ENCODE measurements at regions not wholly inside any gene's neighbourhood (a gene's known extent, or its start where the extent isn't known, plus 50 kb on each side); places are given as distances from the start of the nearest gene placed in this dataset.

- ATAC-seq (ENCODE audit: insufficient read depth, low FRiP score): no peak
Observed at GRCh38 chr20:60851826-60852704, 400.0 kb upstream of the CDH4 start.

GRCh38 chr20:60857708-60858107, 394.4 kb upstream of the CDH4 start:
- Histone ChIP-seq H3K36me3 (ENCODE audit: control insufficient read depth in 4 of 4, insufficient read depth in 4 of 4, low read length in 4 of 4) (no peaks in the 10 kb centered on the region), H3K27ac (ENCODE audit: low read depth in 1 of 2, low read length in 1 of 2) (no peak overlapping the region), H3K9me3 (ENCODE audit: control insufficient read depth in 4 of 4, insufficient read depth in 3 of 4, low read length in 3 of 4) (peaks cover 0 to 6% (median 4%) of the 10 kb centered on the region in 4 donors), H3K4me3 (no peak overlapping the region), H3K9ac (ENCODE audit: insufficient read depth in 1 of 2, low read length in 2 of 2) (no peak overlapping the region), H3K4me1 (ENCODE audit: control insufficient read depth in 5 of 5, insufficient read depth in 5 of 5, low read length in 5 of 5) (no peaks in the 10 kb centered on the region), H3K27me3 (ENCODE audit: control insufficient read depth in 3 of 3, insufficient read depth in 3 of 3, low read length in 2 of 3) (peaks cover 0 to 5% (median 0%) of the 10 kb centered on the region in 3 donors)
- no peak for ATAC-seq (ENCODE audit: insufficient read depth, low FRiP score)
- 66 to 81% methylated on average over 6 of the region's 6 CpGs for WGBS, 2 donors
- TF ChIP-seq, protein P1, sequence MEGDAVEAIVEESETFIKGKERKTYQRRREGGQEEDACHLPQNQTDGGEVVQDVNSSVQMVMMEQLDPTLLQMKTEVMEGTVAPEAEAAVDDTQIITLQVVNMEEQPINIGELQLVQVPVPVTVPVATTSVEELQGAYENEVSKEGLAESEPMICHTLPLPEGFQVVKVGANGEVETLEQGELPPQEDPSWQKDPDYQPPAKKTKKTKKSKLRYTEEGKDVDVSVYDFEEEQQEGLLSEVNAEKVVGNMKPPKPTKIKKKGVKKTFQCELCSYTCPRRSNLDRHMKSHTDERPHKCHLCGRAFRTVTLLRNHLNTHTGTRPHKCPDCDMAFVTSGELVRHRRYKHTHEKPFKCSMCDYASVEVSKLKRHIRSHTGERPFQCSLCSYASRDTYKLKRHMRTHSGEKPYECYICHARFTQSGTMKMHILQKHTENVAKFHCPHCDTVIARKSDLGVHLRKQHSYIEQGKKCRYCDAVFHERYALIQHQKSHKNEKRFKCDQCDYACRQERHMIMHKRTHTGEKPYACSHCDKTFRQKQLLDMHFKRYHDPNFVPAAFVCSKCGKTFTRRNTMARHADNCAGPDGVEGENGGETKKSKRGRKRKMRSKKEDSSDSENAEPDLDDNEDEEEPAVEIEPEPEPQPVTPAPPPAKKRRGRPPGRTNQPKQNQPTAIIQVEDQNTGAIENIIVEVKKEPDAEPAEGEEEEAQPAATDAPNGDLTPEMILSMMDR (IDR thresholded peaks at IDR 0.05; ENCODE audit: control extremely low read depth, extremely low read depth): no peak
- DNase-seq: peak in 1 of 3 donors; percentile 13

More at GRCh38 chr20:60851826-60852704, 400.0 kb upstream of the CDH4 start:
- TF ChIP-seq, protein P1 (IDR thresholded peaks at IDR 0.05; ENCODE audit: control extremely low read depth, extremely low read depth): no peak
- H3K27me3 ChIP-seq (ENCODE audit: control insufficient read depth in 3 of 3, insufficient read depth in 3 of 3, low read length in 2 of 3): peaks cover 0 to 5% (median 0%) of the 10 kb centered on the region in 3 donors
- no peak overlapping the region for H3K27ac ChIP-seq (ENCODE audit: low read depth in 1 of 2, low read length in 1 of 2)
- H3K4me1 ChIP-seq (ENCODE audit: control insufficient read depth in 5 of 5, insufficient read depth in 5 of 5, low read length in 5 of 5): no peaks in the 10 kb centered on the region
- DNase-seq: peak in 1 of 3 donors; percentile 25
- no peaks in the 10 kb centered on the region for H3K36me3 ChIP-seq (ENCODE audit: control insufficient read depth in 4 of 4, insufficient read depth in 4 of 4, low read length in 4 of 4)
- H3K4me3 ChIP-seq: no peak overlapping the region
- H3K9ac ChIP-seq (ENCODE audit: insufficient read depth in 1 of 2, low read length in 2 of 2): no peak overlapping the region
- 42% methylated on average over 9 of the region's 9 CpGs for WGBS, 2 donors
- peaks cover 0 to 6% (median 3%) of the 10 kb centered on the region in 4 donors for H3K9me3 ChIP-seq (ENCODE audit: control insufficient read depth in 4 of 4, insufficient read depth in 3 of 4, low read length in 3 of 4)

DNA sequence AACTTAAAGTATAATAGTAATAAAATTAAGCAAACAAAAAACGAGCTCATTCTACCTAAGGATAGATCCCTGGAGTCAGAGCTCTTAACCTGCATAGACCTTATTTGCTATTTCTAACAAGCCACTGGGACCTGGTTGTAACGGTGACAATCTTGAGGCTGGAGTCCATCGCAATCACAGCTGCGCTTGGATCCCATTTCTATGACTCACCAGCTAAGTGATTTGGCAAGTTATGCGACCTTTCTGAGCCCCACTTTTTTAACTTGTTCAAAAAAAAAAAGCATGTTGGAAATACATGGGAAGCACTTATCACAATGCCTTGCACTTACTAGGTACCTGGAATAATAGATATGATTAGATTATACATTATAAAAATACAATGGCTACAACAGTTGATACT, 389.5 kb upstream of the CDH4 start:
- ATAC-seq (ENCODE audit: insufficient read depth, low FRiP score): no peak
- 78 to 79% methylated on average over 5 of the region's 5 CpGs for WGBS, 2 donors
- no peaks in the 10 kb centered on the region for H3K36me3 ChIP-seq (ENCODE audit: control insufficient read depth in 4 of 4, insufficient read depth in 4 of 4, low read length in 4 of 4)
- peaks cover 0 to 20% (median 4%) of the 10 kb centered on the region in 3 donors for H3K27me3 ChIP-seq (ENCODE audit: control insufficient read depth in 3 of 3, insufficient read depth in 3 of 3, low read length in 2 of 3)
- H3K4me1 ChIP-seq (ENCODE audit: control insufficient read depth in 5 of 5, insufficient read depth in 5 of 5, low read length in 5 of 5): no peaks in the 10 kb centered on the region
- H3K9me3 ChIP-seq (ENCODE audit: control insufficient read depth in 4 of 4, insufficient read depth in 3 of 4, low read length in 3 of 4): peaks cover 0 to 3% (median 0%) of the 10 kb centered on the region in 4 donors
- no peak overlapping the region for H3K4me3 ChIP-seq
- TF ChIP-seq, protein P1 (IDR thresholded peaks at IDR 0.05; ENCODE audit: control extremely low read depth, extremely low read depth): no peak
- no peak overlapping the region for H3K27ac ChIP-seq (ENCODE audit: low read depth in 1 of 2, low read length in 1 of 2)
- H3K9ac ChIP-seq (ENCODE audit: insufficient read depth in 1 of 2, low read length in 2 of 2): no peak overlapping the region
- no peak for DNase-seq

Data from lung (tissue), 11 donors.